PC-9 (cell line): ENCODE measurements at regions not wholly inside any gene's neighbourhood (a gene's known extent, or its start where the extent isn't known, plus 50 kb on each side); places are given as distances from the start of the nearest gene placed in this dataset.

Source experiments
- BruUV-seq: library from RNA; stranded (reverse); fragments of 400-500 nt; replicated peaks from 2 replicates; lab custom pipeline; 2021; lab: Mats Ljungman, UMichigan
- CTCF ChIA-PET: fragments of 300-600 bp; sonication (Branson Sonifier 250); formaldehyde crosslinking; loops from one replicate; lab custom pipeline; 2022; ENCODE audit warnings: antibody characterized with exemption; lab: Charles Lee
- POLR2A ChIA-PET: fragments of 300-600 bp; sonication (Branson Sonifier 250); formaldehyde crosslinking; loops from one replicate; lab custom pipeline; 2022; ENCODE audit warnings: antibody characterized with exemption; ENCODE audit not compliant: unreplicated experiment; lab: Charles Lee
- DNase-seq, 2 experiments: peaks; one replicate each; pipeline versions ENCODE4 v3.0.0 to v3.0.0-alpha.2; 2015 to 2022; ENCODE audit warnings: mixed read lengths in 1 of 2
- H2AFZ ChIP-seq: fragments of 200-600 bp; sonication (generic); 2 replicates; pipeline ENCODE4 v1.8.1; 2017; ENCODE audit warnings: antibody characterized with exemption
- H3F3A ChIP-seq: fragments of 200-600 bp; sonication (generic); 2 replicates; pipeline ENCODE4 v1.8.1; 2017; ENCODE audit warnings: antibody characterized with exemption, mild to moderate bottlenecking, low read depth; ENCODE audit not compliant: insufficient read depth
- H3K27ac ChIP-seq: fragments of 200-600 bp; sonication (generic); 2 replicates; pipeline ENCODE4 v1.6.1; 2016; ENCODE audit warnings: mixed run types
- H3K27me3 ChIP-seq: fragments of 200-600 bp; sonication (generic); 2 replicates; pipeline ENCODE4 v1.6.1; 2016; ENCODE audit warnings: low read depth, mixed run types; ENCODE audit not compliant: insufficient read depth
- H3K36me3 ChIP-seq: fragments of 200-600 bp; sonication (generic); 2 replicates; pipeline ENCODE4 v1.6.1; 2016; ENCODE audit warnings: low read depth, mixed run types
- H3K4me1 ChIP-seq: fragments of 200-600 bp; sonication (generic); replicated peaks from 2 replicates; pipeline ENCODE4 v1.6.1; 2016; ENCODE audit warnings: mixed run types; ENCODE audit not compliant: insufficient read depth
- H3K4me2 ChIP-seq: fragments of 200-600 bp; sonication (generic); 2 replicates; pipeline ENCODE4 v1.6.1; 2017; ENCODE audit warnings: mixed run types
- H3K4me3 ChIP-seq: fragments of 200-600 bp; sonication (generic); 2 replicates; pipeline ENCODE4 v1.6.1; 2016; ENCODE audit warnings: mixed run types
- H3K79me2 ChIP-seq: fragments of 200-600 bp; sonication (generic); 2 replicates; pipeline ENCODE4 v1.6.1; 2017; ENCODE audit warnings: low read depth, mixed run types
- H3K9me2 ChIP-seq: fragments of 200-600 bp; sonication (generic); 2 replicates; pipeline ENCODE4 v1.8.1; 2017; ENCODE audit warnings: mild to moderate bottlenecking; ENCODE audit not compliant: insufficient read depth
- H3K9me3 ChIP-seq: fragments of 200-600 bp; sonication (generic); 2 replicates; pipeline ENCODE4 v1.8.1; 2016; ENCODE audit warnings: low read depth; ENCODE audit not compliant: insufficient read depth
- H4K20me1 ChIP-seq: fragments of 200-600 bp; sonication (generic); 2 replicates; pipeline ENCODE4 v1.8.1; 2017; ENCODE audit not compliant: insufficient read depth
- EZH2 ChIP-seq: fragments of 200-600 bp; sonication (generic); IDR thresholded peaks from 2 replicates; pipeline ENCODE4 v1.8.0; 2017; ENCODE audit warnings: antibody characterized with exemption, low read depth
- intact Hi-C: fragments of 100-400 bp; cut with micrococcal nuclease; formaldehyde crosslinking; loops from one replicate; pipeline ENCODE4 v1.10.0; 2022; ENCODE audit not compliant: unreplicated experiment
- TF ChIP-seq, protein P1 (sequence below): fragments of 200-600 bp; sonication (generic); conservative IDR thresholded peaks from 2 replicates; pipeline ENCODE4 v1.6.1; 2017; ENCODE audit warnings: mixed run types, antibody characterized with exemption, mild to moderate bottlenecking, moderate library complexity

DNA sequence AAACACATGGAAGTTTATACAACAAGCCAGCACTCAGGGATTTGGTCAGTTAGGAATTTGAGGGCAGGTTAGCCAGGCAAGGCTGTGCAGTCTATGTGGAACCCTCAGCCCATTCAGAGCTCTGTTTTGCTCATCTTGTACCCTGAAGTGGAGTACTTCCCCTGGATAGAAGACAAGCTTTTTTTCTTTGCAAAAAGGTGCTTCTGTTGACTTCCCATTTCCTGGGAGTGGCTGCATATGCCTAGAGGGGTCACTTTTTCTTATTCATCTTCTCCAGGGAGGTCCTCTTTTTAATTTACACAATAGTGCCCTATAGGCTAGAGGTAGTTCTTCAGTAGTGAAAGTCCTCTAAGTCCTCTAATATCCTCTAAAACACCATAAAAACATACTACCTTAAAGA is 225.0 kb upstream of the P2RY1 start:
- POLR2A ChIA-PET = no interaction called here
- CTCF ChIA-PET = no interaction called here
- Histone ChIP-seq H3K4me1 (no peaks in the 10 kb centered on the region), H3F3A (no peaks in the 10 kb centered on the region), H3K27me3 (no peaks in the 10 kb centered on the region), H3K79me2 (no peaks in the 10 kb centered on the region), H3K27ac (no peak overlapping the region), H3K36me3 (no peaks in the 10 kb centered on the region), H4K20me1 (no peaks in the 10 kb centered on the region), H3K9me3 (no peaks in the 10 kb centered on the region), H3K4me2 (no peak overlapping the region), H2AFZ (no peak overlapping the region), H3K9me2 (no peaks in the 10 kb centered on the region), H3K4me3 (no peak overlapping the region)
- no TSS peak for BruUV-seq
- DNase-seq = no peak
- TF ChIP-seq, protein P1, sequence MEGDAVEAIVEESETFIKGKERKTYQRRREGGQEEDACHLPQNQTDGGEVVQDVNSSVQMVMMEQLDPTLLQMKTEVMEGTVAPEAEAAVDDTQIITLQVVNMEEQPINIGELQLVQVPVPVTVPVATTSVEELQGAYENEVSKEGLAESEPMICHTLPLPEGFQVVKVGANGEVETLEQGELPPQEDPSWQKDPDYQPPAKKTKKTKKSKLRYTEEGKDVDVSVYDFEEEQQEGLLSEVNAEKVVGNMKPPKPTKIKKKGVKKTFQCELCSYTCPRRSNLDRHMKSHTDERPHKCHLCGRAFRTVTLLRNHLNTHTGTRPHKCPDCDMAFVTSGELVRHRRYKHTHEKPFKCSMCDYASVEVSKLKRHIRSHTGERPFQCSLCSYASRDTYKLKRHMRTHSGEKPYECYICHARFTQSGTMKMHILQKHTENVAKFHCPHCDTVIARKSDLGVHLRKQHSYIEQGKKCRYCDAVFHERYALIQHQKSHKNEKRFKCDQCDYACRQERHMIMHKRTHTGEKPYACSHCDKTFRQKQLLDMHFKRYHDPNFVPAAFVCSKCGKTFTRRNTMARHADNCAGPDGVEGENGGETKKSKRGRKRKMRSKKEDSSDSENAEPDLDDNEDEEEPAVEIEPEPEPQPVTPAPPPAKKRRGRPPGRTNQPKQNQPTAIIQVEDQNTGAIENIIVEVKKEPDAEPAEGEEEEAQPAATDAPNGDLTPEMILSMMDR = no peak
- TF ChIP-seq EZH2 = no peak
- intact Hi-C loops = no loop called here

DNA sequence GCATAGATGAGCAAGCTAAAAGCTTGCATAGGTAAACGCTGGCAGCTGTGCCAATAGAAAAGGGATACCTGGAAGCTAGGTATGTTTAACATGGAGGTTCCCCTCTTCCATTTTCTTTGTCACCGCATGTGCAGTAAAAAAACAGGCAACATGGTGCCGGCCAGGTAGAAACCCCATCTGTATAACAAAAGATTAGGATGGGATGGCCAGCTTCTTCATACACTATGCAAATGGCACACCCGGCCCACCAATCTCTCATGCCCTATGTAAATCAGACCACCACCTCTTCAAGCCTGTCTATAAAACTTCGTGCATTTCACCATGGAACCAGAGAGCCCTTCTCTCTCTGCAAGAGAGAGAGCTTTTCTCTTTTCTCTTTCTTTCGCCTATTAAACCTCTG is 224.3 kb upstream of the P2RY1 start:
- no peak for DNase-seq
- CTCF ChIA-PET = no interaction called here
- no peak overlapping the region for H3K27ac ChIP-seq
- H2AFZ ChIP-seq = no peak overlapping the region
- POLR2A ChIA-PET = no interaction called here
- H3K9me3 ChIP-seq = no peaks in the 10 kb centered on the region
- TF ChIP-seq, protein P1 = no peak
- TF ChIP-seq EZH2 = no peak
- intact Hi-C loops = no loop called here
- no peaks in the 10 kb centered on the region for H4K20me1 ChIP-seq
- no peaks in the 10 kb centered on the region for H3K36me3 ChIP-seq
- H3K4me3 ChIP-seq = no peak overlapping the region
- H3K79me2 ChIP-seq = no peaks in the 10 kb centered on the region
- H3F3A ChIP-seq = no peaks in the 10 kb centered on the region
- H3K4me2 ChIP-seq = no peak overlapping the region
- no peaks in the 10 kb centered on the region for H3K9me2 ChIP-seq
- no TSS peak for BruUV-seq
- no peaks in the 10 kb centered on the region for H3K27me3 ChIP-seq
- no peaks in the 10 kb centered on the region for H3K4me1 ChIP-seq

DNA sequence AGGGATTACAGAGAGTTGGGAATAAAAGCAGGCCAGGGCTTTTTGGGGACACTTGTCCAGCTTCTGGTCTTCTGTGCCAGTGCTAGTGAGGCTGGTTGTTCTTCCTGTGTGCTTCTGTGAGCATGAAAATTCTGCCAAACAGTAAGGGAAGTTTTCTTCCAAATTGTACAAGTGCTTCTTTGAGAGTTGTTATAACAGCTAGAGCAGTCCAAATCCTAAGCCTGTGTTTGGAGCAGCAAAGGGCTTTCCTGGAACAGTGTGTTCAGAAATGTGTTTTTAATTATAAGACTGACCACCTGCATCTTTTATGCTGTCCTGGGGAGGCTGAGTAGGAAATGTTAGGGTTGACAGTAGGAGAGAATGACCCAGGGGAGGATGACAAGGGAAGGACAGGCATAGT is 223.0 kb upstream of the P2RY1 start:
- H3K27me3 ChIP-seq = no peaks in the 10 kb centered on the region
- no peaks in the 10 kb centered on the region for H3K36me3 ChIP-seq
- H2AFZ ChIP-seq = no peak overlapping the region
- H3K9me3 ChIP-seq = no peaks in the 10 kb centered on the region
- POLR2A ChIA-PET = no interaction called here
- no peaks in the 10 kb centered on the region for H3K9me2 ChIP-seq
- no peak overlapping the region for H3K4me3 ChIP-seq
- no peak overlapping the region for H3K27ac ChIP-seq
- intact Hi-C loops = no loop called here
- no peaks in the 10 kb centered on the region for H3K4me1 ChIP-seq
- TF ChIP-seq, protein P1 = no peak
- TF ChIP-seq EZH2 = no peak
- no peaks in the 10 kb centered on the region for H3F3A ChIP-seq
- CTCF ChIA-PET = no interaction called here
- DNase-seq = no peak
- no TSS peak for BruUV-seq
- H3K79me2 ChIP-seq = no peaks in the 10 kb centered on the region
- H3K4me2 ChIP-seq = no peak overlapping the region
- no peaks in the 10 kb centered on the region for H4K20me1 ChIP-seq
